HFFc6 (cell line): ENCODE measurements at regions not wholly inside any gene's neighbourhood (a gene's known extent, or its start where the extent isn't known, plus 50 kb on each side); places are given as distances from the start of the nearest gene placed in this dataset.
"Not testable (repeated sequence)": the region's sequence is repeated elsewhere in the genome, so short reads cannot be mapped to it uniquely, and the experiment has no call there.

ENCODE experiments used
- DNase-seq: peaks from one replicate; pipeline ENCODE4 v3.0.0-alpha.2; 2018
- H3K27ac Mint-ChIP-seq: 2 replicates; pipeline ENCODE4 v1.8.0; 2020; ENCODE audit warnings: mild to moderate bottlenecking, mixed read lengths
- H3K27me3 Mint-ChIP-seq: 2 replicates; pipeline ENCODE4 v1.8.0; 2021; ENCODE audit warnings: mild to moderate bottlenecking, moderate library complexity, mixed read lengths; ENCODE audit not compliant: insufficient read depth
- H3K36me3 Mint-ChIP-seq: 2 replicates; pipeline ENCODE4 v1.8.0; 2021; ENCODE audit warnings: low read depth, mixed read lengths
- H3K4me1 Mint-ChIP-seq: 2 replicates; pipeline ENCODE4 v1.8.0; 2020; ENCODE audit warnings: low read depth, mixed read lengths
- H3K4me3 Mint-ChIP-seq: 2 replicates; pipeline ENCODE4 v1.8.0; 2020; ENCODE audit warnings: mild to moderate bottlenecking, moderate library complexity, mixed read lengths
- H3K9me3 Mint-ChIP-seq: 2 replicates; pipeline ENCODE4 v1.8.0; 2020; ENCODE audit warnings: mild to moderate bottlenecking, mixed read lengths
- CTCF ChIP-seq: fragments of 200-600 bp; sonication (generic); IDR thresholded peaks from 2 replicates; pipeline ENCODE4 v1.5.0; 2021; ENCODE audit warnings: antibody characterized with exemption, mild to moderate bottlenecking

- H3K9me3 Mint-ChIP-seq, result peaks cover 47% of the 10 kb centered on the region
- no peak for TF ChIP-seq CTCF
- H3K27ac Mint-ChIP-seq, result no peak overlapping the region
- no peaks in the 10 kb centered on the region for H3K27me3 Mint-ChIP-seq
- H3K4me1 Mint-ChIP-seq, result peaks cover 6% of the 10 kb centered on the region
- no peak overlapping the region for H3K4me3 Mint-ChIP-seq
- H3K36me3 Mint-ChIP-seq, result peaks cover 31% of the 10 kb centered on the region
- DNase-seq, result no peak
Measured at GRCh38 chr5:145408048-145408341, 427.1 kb downstream of the PRELID2 start.

- H3K4me3 Mint-ChIP-seq, result no peak overlapping the region
- peaks cover 6% of the 10 kb centered on the region for H3K4me1 Mint-ChIP-seq
- no peaks in the 10 kb centered on the region for H3K27me3 Mint-ChIP-seq
- H3K27ac Mint-ChIP-seq, result no peak overlapping the region
- H3K9me3 Mint-ChIP-seq, result peaks cover 42% of the 10 kb centered on the region
- H3K36me3 Mint-ChIP-seq, result peaks cover 29% of the 10 kb centered on the region
- no peak for DNase-seq
- TF ChIP-seq CTCF, result no peak
Measured at GRCh38 chr5:145407300-145408047, 427.7 kb downstream of the PRELID2 start.

- Mint-ChIP-seq H3K9me3 (peaks cover 15% of the 10 kb centered on the region), H3K4me1 (peaks cover 6% of the 10 kb centered on the region), H3K4me3 (no peak overlapping the region), H3K36me3 (peaks cover 5% of the 10 kb centered on the region), H3K27ac (no peak overlapping the region), H3K27me3 (no peaks in the 10 kb centered on the region)
- TF ChIP-seq CTCF, result no peak
- no peak for DNase-seq
Measured at GRCh38 chr5:145403992-145404391, 431.1 kb downstream of the PRELID2 start.

- no peak for DNase-seq
- no peak for TF ChIP-seq CTCF
- no peak overlapping the region for H3K27ac Mint-ChIP-seq
- H3K9me3 Mint-ChIP-seq, result peaks cover 4% of the 10 kb centered on the region; the same call in 1 of the 2 replicates
- H3K4me1 Mint-ChIP-seq, result no peaks in the 10 kb centered on the region
- H3K27me3 Mint-ChIP-seq, result no peaks in the 10 kb centered on the region
- H3K36me3 Mint-ChIP-seq, result no peaks in the 10 kb centered on the region
- no peak overlapping the region for H3K4me3 Mint-ChIP-seq
Measured at GRCh38 chr5:145396888-145397287, 438.3 kb downstream of the PRELID2 start.

GRCh38 chr5:145395151-145395550, 440.0 kb downstream of the PRELID2 start:
- not testable (repeated sequence) for H3K27ac Mint-ChIP-seq, H3K4me3 Mint-ChIP-seq, H3K9me3 Mint-ChIP-seq, H3K4me1 Mint-ChIP-seq, H3K36me3 Mint-ChIP-seq, DNase-seq, H3K27me3 Mint-ChIP-seq

- Mint-ChIP-seq H3K27ac (no peak overlapping the region), H3K36me3 (no peaks in the 10 kb centered on the region; the same call in 1 of the 2 replicates), H3K9me3 (peaks cover 7% of the 10 kb centered on the region; the same call in 1 of the 2 replicates), H3K27me3 (no peaks in the 10 kb centered on the region), H3K4me1 (no peaks in the 10 kb centered on the region), H3K4me3 (no peak overlapping the region)
- no peak for TF ChIP-seq CTCF
- no peak for DNase-seq
Measured at GRCh38 chr5:145393426-145393825, 441.7 kb downstream of the PRELID2 start.
